ENCODE measurements at regions not wholly inside any gene's neighbourhood (a gene's known extent, or its start where the extent isn't known, plus 50 kb on each side); places are given as distances from the start of the nearest gene placed in this dataset.

- no peak for DNase-seq (ENCODE audit: low spot score)
Measured at GRCh38 chr13:107475753-107476453, 739.4 kb downstream of the LIG4 start.

GRCh38 chr13:107473253-107473652, 742.1 kb downstream of the LIG4 start:
- no peak for DNase-seq (ENCODE audit: low spot score)

GRCh38 chr13:107466326-107467099, 748.8 kb downstream of the LIG4 start:
- DNase-seq (ENCODE audit: low spot score): no peak

GRCh38 chr13:107462501-107462900, 752.8 kb downstream of the LIG4 start:
- no peak for DNase-seq (ENCODE audit: low spot score)

- DNase-seq (ENCODE audit: low spot score): no peak
Measured at GRCh38 chr13:107461751-107462150, 753.6 kb downstream of the LIG4 start.

GRCh38 chr13:107459430-107459829, 755.9 kb downstream of the LIG4 start:
- DNase-seq (ENCODE audit: low spot score): no peak

- DNase-seq (ENCODE audit: low spot score): no peak
Measured at GRCh38 chr13:107458269-107458668, 757.1 kb downstream of the LIG4 start.

GRCh38 chr13:107457686-107458085, 757.6 kb downstream of the LIG4 start:
- DNase-seq (ENCODE audit: low spot score): no peak

GRCh38 chr13:107456431-107456830, 758.9 kb downstream of the LIG4 start:
- no peak for DNase-seq (ENCODE audit: low spot score)

- DNase-seq (ENCODE audit: low spot score): no peak
Measured at GRCh38 chr13:107452833-107453232, 762.5 kb downstream of the LIG4 start.

GRCh38 chr13:107450931-107451330, 764.4 kb downstream of the LIG4 start:
- no peak for DNase-seq (ENCODE audit: low spot score)

- DNase-seq (ENCODE audit: low spot score): no peak
Measured at GRCh38 chr13:107450431-107450830, 764.9 kb downstream of the LIG4 start.

- no peak for DNase-seq (ENCODE audit: low spot score)
Measured at GRCh38 chr13:107447591-107447990, 767.7 kb downstream of the LIG4 start.

- DNase-seq (ENCODE audit: low spot score): no peak
Measured at GRCh38 chr13:107441279-107441678, 774.1 kb downstream of the LIG4 start.

GRCh38 chr13:107438251-107438650, 777.1 kb downstream of the LIG4 start:
- DNase-seq (ENCODE audit: low spot score): no peak

- no peak for DNase-seq (ENCODE audit: low spot score)
Measured at GRCh38 chr13:107434347-107434746, 781.0 kb downstream of the LIG4 start.

- DNase-seq (ENCODE audit: low spot score): no peak
Measured at GRCh38 chr13:107427536-107427935, 787.8 kb downstream of the LIG4 start.

GRCh38 chr13:107422421-107422820, 792.9 kb downstream of the LIG4 start:
- DNase-seq (ENCODE audit: low spot score): no peak

GRCh38 chr13:107421951-107422350, 793.4 kb downstream of the LIG4 start:
- DNase-seq (ENCODE audit: low spot score): no peak

- DNase-seq (ENCODE audit: low spot score): no peak
Measured at GRCh38 chr13:107421028-107421427, 794.3 kb downstream of the LIG4 start.

GRCh38 chr13:107413005-107413404, 802.3 kb downstream of the LIG4 start:
- DNase-seq (ENCODE audit: low spot score): no peak

- DNase-seq (ENCODE audit: low spot score): no peak
Measured at GRCh38 chr13:107407074-107407473, 808.3 kb downstream of the LIG4 start.

GRCh38 chr13:107395927-107396662, 819.2 kb downstream of the LIG4 start:
- no peak for DNase-seq (ENCODE audit: low spot score)
